Hepatocyte (in vitro differentiated cells): ENCODE measurements at regions not wholly inside any gene's neighbourhood (a gene's known extent, or its start where the extent isn't known, plus 50 kb on each side); places are given as distances from the start of the nearest gene placed in this dataset.

Experiments used
- DNase-seq: peaks from one replicate; pipeline ENCODE4 v3.0.0-alpha.2; 2016; ENCODE audit warnings: low spot score
- H2AFZ ChIP-seq: fragments of 200-600 bp; sonication (generic); 2 replicates; pipeline ENCODE4 v1.6.0; 2016; ENCODE audit warnings: antibody characterized with exemption, mild to moderate bottlenecking
- H3K27ac ChIP-seq: fragments of 200-600 bp; sonication (generic); 2 replicates; pipeline ENCODE4 v1.5.1; 2016; ENCODE audit warnings: mild to moderate bottlenecking
- H3K27me3 ChIP-seq: fragments of 200-600 bp; sonication (generic); 2 replicates; pipeline ENCODE4 v1.6.1; 2016
- H3K36me3 ChIP-seq: fragments of 200-600 bp; sonication (generic); replicated peaks from 2 replicates; pipeline ENCODE4 v1.5.1; 2016; ENCODE audit warnings: low read depth; ENCODE audit not compliant: insufficient read depth
- H3K4me1 ChIP-seq: fragments of 200-600 bp; sonication (generic); 2 replicates; pipeline ENCODE4 v1.5.1; 2016; ENCODE audit warnings: mild to moderate bottlenecking, moderate library complexity; ENCODE audit not compliant: insufficient read depth
- H3K4me2 ChIP-seq: fragments of 200-600 bp; sonication (generic); 2 replicates; pipeline ENCODE4 v1.6.0; 2016
- H3K4me3 ChIP-seq: fragments of 200-600 bp; sonication (generic); 2 replicates; pipeline ENCODE4 v1.5.1; 2016; ENCODE audit warnings: mild to moderate bottlenecking
- H3K79me2 ChIP-seq: fragments of 200-600 bp; sonication (generic); 2 replicates; pipeline ENCODE4 v1.6.0; 2017; ENCODE audit warnings: mild to moderate bottlenecking
- H3K9me2 ChIP-seq: fragments of 200-600 bp; sonication (generic); replicated peaks from 2 replicates; pipeline ENCODE4 v1.6.0; 2017; ENCODE audit warnings: mild to moderate bottlenecking; ENCODE audit not compliant: insufficient read depth
- H3K9me3 ChIP-seq: fragments of 200-600 bp; sonication (generic); 2 replicates; pipeline ENCODE4 v1.5.1; 2016; ENCODE audit warnings: low read depth, mild to moderate bottlenecking
- H4K20me1 ChIP-seq: fragments of 200-600 bp; sonication (generic); 2 replicates; pipeline ENCODE4 v1.6.0; 2016; ENCODE audit warnings: mild to moderate bottlenecking; ENCODE audit not compliant: insufficient read depth, poor library complexity, severe bottlenecking
- EZH2 ChIP-seq: fragments of 200-600 bp; sonication (generic); IDR thresholded peaks from 2 replicates; pipeline ENCODE4 v1.6.1; 2016; ENCODE audit warnings: antibody characterized with exemption, mild to moderate bottlenecking, borderline replicate concordance
- EZH2phosphoT487 ChIP-seq: fragments of 200-600 bp; sonication (generic); IDR thresholded peaks from one replicate; pipeline ENCODE4 v1.6.1; 2018; ENCODE audit warnings: antibody characterized with exemption, mild to moderate bottlenecking, low read depth, moderate library complexity; ENCODE audit not compliant: unreplicated experiment, severe bottlenecking
- WGBS: methylation state at CpG from one replicate; pipeline ENCODE4 v1.1.6; 2016; ENCODE audit warnings: low lambda C conversion rate; ENCODE audit errors: missing lambda C conversion rate; 5-methylcytosine and 5-hydroxymethylcytosine counted together
- TF ChIP-seq, protein P1 (sequence below): fragments of 200-600 bp; sonication (generic); IDR thresholded peaks from 2 replicates; pipeline ENCODE4 v1.5.1; 2016; ENCODE audit warnings: antibody characterized with exemption, mild to moderate bottlenecking; ENCODE audit not compliant: poor library complexity

DNA sequence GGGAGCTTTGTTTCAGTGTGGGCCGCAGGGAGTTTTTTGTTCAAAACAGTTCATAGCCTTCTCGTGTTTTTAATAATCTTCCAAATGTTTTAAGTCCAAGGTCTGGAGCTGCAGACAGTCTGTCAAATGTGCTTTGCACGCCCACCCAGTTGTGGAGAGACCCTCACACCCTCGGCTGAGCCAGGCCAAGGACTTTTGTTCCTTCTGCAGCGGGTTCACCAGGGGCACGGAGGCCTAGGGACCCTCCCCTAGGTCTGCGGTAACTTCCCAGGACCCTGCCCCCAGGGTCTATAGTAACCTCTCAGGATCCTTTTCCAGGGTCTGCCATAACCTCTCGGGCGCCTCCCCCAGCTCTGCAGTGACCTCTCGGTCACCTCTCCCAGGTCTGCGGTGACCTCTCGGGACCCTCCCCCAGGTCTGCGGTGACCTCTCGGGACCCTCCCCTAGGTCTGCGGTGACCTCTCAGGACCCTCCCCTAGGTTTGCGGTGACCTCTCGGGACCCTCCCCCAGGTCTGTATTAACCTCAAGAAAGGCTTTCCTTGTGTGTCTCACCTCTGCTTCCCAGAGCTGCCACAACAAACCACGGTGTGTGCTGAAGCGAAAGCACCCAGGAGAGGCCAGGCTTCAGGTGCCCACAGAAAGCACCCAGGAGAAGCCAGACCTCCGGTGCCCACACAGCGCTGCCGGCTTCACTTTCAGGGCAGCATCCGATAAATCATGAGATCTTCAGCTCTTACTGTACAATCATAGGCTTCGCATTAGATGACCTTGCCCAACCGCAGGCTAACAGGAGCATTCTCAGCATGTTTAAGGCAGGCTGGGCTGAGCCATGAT lies 301.9 kb upstream of the SALL3 start:
- no peaks in the 10 kb centered on the region for H3K4me1 ChIP-seq
- WGBS = 94% methylated on average over 17 of the region's 25 CpGs

DNA sequence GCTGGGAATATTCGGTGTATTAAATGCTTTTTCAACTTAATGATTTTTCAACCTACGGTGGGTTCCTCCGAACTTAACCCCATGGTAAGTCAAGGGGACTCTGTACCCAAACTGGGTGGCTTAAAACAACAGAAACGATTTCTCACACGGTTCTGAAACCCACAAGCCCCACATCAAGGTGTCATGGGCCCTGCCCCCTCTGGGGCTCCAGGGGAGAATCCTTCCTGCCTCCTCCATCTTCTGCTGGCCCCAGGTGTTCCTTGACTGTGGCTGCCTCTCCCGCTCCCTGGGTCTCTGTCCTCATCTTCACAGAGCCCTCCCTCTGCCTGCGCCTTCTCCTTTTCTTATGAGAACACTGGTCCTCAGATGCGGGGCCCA lies 301.3 kb upstream of the SALL3 start:
- no peaks in the 10 kb centered on the region for H3K27me3 ChIP-seq
- H3K9me2 ChIP-seq = no peaks in the 10 kb centered on the region
- H3K4me3 ChIP-seq = no peak overlapping the region
- H3K79me2 ChIP-seq = no peaks in the 10 kb centered on the region
- no peak for DNase-seq
- H3K4me1 ChIP-seq = no peaks in the 10 kb centered on the region
- H3K36me3 ChIP-seq = no peaks in the 10 kb centered on the region
- H4K20me1 ChIP-seq = no peaks in the 10 kb centered on the region
- no peak overlapping the region for H3K4me2 ChIP-seq
- no peak overlapping the region for H2AFZ ChIP-seq
- TF ChIP-seq EZH2 (no peak), EZH2phosphoT487 (no peak)
- TF ChIP-seq, protein P1, sequence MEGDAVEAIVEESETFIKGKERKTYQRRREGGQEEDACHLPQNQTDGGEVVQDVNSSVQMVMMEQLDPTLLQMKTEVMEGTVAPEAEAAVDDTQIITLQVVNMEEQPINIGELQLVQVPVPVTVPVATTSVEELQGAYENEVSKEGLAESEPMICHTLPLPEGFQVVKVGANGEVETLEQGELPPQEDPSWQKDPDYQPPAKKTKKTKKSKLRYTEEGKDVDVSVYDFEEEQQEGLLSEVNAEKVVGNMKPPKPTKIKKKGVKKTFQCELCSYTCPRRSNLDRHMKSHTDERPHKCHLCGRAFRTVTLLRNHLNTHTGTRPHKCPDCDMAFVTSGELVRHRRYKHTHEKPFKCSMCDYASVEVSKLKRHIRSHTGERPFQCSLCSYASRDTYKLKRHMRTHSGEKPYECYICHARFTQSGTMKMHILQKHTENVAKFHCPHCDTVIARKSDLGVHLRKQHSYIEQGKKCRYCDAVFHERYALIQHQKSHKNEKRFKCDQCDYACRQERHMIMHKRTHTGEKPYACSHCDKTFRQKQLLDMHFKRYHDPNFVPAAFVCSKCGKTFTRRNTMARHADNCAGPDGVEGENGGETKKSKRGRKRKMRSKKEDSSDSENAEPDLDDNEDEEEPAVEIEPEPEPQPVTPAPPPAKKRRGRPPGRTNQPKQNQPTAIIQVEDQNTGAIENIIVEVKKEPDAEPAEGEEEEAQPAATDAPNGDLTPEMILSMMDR = no peak
- WGBS = 83% methylated on average over 8 of the region's 8 CpGs
- no peak overlapping the region for H3K27ac ChIP-seq
- no peaks in the 10 kb centered on the region for H3K9me3 ChIP-seq

More for the DNA sequence above, 301.9 kb upstream of the SALL3 start:
- Histone ChIP-seq H3K79me2 (no peaks in the 10 kb centered on the region), H3K9me2 (no peaks in the 10 kb centered on the region), H3K36me3 (no peaks in the 10 kb centered on the region), H3K27me3 (no peaks in the 10 kb centered on the region), H4K20me1 (no peaks in the 10 kb centered on the region), H3K4me3 (no peak overlapping the region), H2AFZ (no peak overlapping the region), H3K27ac (no peak overlapping the region), H3K9me3 (no peaks in the 10 kb centered on the region), H3K4me2 (no peak overlapping the region)
- TF ChIP-seq EZH2 (no peak), EZH2phosphoT487 (no peak)
- TF ChIP-seq, protein P1 = no peak
- no peak for DNase-seq

DNA sequence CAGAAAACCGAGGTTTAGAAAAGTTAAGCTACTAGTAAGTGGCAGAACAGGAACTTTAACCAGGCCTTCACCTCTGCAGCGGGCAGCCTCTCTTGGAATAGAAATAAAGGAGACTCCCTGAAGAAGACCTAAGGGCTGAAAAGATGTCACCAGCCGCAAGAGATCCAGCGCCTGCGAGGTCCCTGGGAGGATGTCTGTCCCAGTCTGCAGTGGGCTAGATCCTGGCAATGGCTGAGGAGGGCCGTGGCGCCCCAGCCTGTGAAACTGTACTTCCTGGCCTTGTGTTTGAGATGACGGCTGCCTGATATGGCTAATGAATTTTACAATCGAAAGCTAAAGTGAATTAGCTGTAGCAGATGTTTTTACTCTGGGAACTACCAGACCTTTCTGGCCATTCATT lies 300.6 kb upstream of the SALL3 start:
- Histone ChIP-seq H3K4me3 (no peak overlapping the region), H3K4me2 (no peak overlapping the region), H3K36me3 (no peaks in the 10 kb centered on the region), H3K27ac (no peak overlapping the region), H3K4me1 (no peaks in the 10 kb centered on the region), H3K79me2 (no peaks in the 10 kb centered on the region), H3K9me3 (no peaks in the 10 kb centered on the region), H3K9me2 (no peaks in the 10 kb centered on the region), H4K20me1 (no peaks in the 10 kb centered on the region), H3K27me3 (no peaks in the 10 kb centered on the region), H2AFZ (no peak overlapping the region)
- TF ChIP-seq EZH2 = no peak
- TF ChIP-seq, protein P1 = no peak
- no peak for TF ChIP-seq EZH2phosphoT487
- no peak for DNase-seq
- WGBS = 84% methylated on average over 9 of the region's 9 CpGs
